A673 (cell line): ENCODE measurements at regions not wholly inside any gene's neighbourhood (a gene's known extent, or its start where the extent isn't known, plus 50 kb on each side); places are given as distances from the start of the nearest gene placed in this dataset.

Experiments used
- EZH2 ChIP-seq: fragments of 200-600 bp; sonication (generic); IDR thresholded peaks from 2 replicates; pipeline ENCODE4 v1.6.1; 2017; ENCODE audit warnings: borderline replicate concordance, low read depth, mild to moderate bottlenecking, mixed read lengths, antibody characterized with exemption, low read length; ENCODE audit not compliant: poor library complexity, severe bottlenecking
- TF ChIP-seq, protein P1 (sequence below): fragments of 300-800, 200-600 bp; sonication (generic); conservative IDR thresholded peaks from 2 replicates; pipeline ENCODE4 v1.5.1; 2017; ENCODE audit warnings: low read depth, mild to moderate bottlenecking, antibody characterized with exemption, low read length, moderate library complexity, mixed read lengths

DNA sequence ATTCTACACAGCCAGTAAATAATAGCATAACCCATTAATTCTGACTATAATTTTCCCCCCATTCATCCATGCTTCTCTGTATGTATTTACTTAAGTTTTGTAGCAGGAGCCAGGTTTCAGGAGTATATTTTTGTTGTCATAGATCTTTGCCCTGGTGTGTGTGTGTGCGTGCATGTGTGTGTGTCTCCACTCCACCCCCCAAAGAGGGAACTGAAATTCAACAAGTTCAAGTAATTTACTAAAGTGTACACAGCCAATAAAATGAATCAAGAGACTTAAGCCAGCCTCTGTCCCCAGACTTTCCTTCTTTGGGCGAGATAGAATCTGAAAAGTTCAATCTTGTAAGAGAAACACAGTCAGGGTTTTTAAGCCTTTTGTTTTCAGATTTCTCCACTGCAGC, 792.0 kb downstream of the MED13L start:
- TF ChIP-seq, protein P1, sequence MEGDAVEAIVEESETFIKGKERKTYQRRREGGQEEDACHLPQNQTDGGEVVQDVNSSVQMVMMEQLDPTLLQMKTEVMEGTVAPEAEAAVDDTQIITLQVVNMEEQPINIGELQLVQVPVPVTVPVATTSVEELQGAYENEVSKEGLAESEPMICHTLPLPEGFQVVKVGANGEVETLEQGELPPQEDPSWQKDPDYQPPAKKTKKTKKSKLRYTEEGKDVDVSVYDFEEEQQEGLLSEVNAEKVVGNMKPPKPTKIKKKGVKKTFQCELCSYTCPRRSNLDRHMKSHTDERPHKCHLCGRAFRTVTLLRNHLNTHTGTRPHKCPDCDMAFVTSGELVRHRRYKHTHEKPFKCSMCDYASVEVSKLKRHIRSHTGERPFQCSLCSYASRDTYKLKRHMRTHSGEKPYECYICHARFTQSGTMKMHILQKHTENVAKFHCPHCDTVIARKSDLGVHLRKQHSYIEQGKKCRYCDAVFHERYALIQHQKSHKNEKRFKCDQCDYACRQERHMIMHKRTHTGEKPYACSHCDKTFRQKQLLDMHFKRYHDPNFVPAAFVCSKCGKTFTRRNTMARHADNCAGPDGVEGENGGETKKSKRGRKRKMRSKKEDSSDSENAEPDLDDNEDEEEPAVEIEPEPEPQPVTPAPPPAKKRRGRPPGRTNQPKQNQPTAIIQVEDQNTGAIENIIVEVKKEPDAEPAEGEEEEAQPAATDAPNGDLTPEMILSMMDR = no peak
- no peak for TF ChIP-seq EZH2
